Neural progenitor cell (in vitro differentiated cells): ENCODE measurements at regions not wholly inside any gene's neighbourhood (a gene's known extent, or its start where the extent isn't known, plus 50 kb on each side); places are given as distances from the start of the nearest gene placed in this dataset.

Source experiments
- DNase-seq: peaks from one replicate; pipeline ENCODE4 v3.0.0-alpha.2; 2016; ENCODE audit warnings: low spot score
- H2AFZ ChIP-seq: fragments of 200-600 bp; sonication (generic); replicated peaks from 2 replicates; pipeline ENCODE4 v1.6.1; 2016; ENCODE audit warnings: antibody characterized with exemption
- H3F3A ChIP-seq: fragments of 200-600 bp; sonication (generic); 2 replicates; pipeline ENCODE4 v1.6.1; 2016; ENCODE audit warnings: antibody characterized with exemption, low read depth
- H3K27ac ChIP-seq: fragments of 200-600 bp; sonication (generic); 2 replicates; pipeline ENCODE4 v1.5.1; 2016; ENCODE audit warnings: mild to moderate bottlenecking
- H3K27me3 ChIP-seq: fragments of 200-600 bp; sonication (generic); 2 replicates; pipeline ENCODE4 v1.6.1; 2016; ENCODE audit warnings: mild to moderate bottlenecking, moderate library complexity
- H3K36me3 ChIP-seq: fragments of 200-600 bp; sonication (generic); 2 replicates; pipeline ENCODE4 v1.5.1; 2016
- H3K4me1 ChIP-seq: fragments of 200-600 bp; sonication (generic); 2 replicates; pipeline ENCODE4 v1.6.1; 2016; ENCODE audit warnings: mixed run types
- H3K4me2 ChIP-seq: fragments of 200-600 bp; sonication (generic); 2 replicates; pipeline ENCODE4 v1.6.1; 2016
- H3K4me3 ChIP-seq: fragments of 200-600 bp; sonication (generic); 2 replicates; pipeline ENCODE4 v1.5.1; 2016
- H3K79me2 ChIP-seq: fragments of 200-600 bp; sonication (generic); 2 replicates; pipeline ENCODE4 v1.6.1; 2016; ENCODE audit warnings: low read depth
- H3K9ac ChIP-seq: fragments of 200-600 bp; sonication (generic); 2 replicates; pipeline ENCODE4 v1.6.1; 2016
- H3K9me3 ChIP-seq: fragments of 200-600 bp; sonication (generic); 2 replicates; pipeline ENCODE4 v1.5.1; 2016; ENCODE audit warnings: low read depth
- H4K20me1 ChIP-seq: fragments of 200-600 bp; sonication (generic); 2 replicates; pipeline ENCODE4 v1.6.1; 2016; ENCODE audit warnings: low read depth
- H3K27ac Mint-ChIP-seq: 3 replicates; pipeline ENCODE4 v1.8.0; 2021; ENCODE audit warnings: mixed read lengths
- H3K27me3 Mint-ChIP-seq: 2 replicates; pipeline ENCODE4 v1.8.0; 2022; ENCODE audit warnings: low read depth, mild to moderate bottlenecking, inconsistent platforms, moderate library complexity, mixed read lengths; ENCODE audit not compliant: insufficient read depth
- H3K36me3 Mint-ChIP-seq: 3 replicates; pipeline ENCODE4 v1.8.0; 2021; ENCODE audit warnings: mixed read lengths
- H3K4me1 Mint-ChIP-seq: 3 replicates; pipeline ENCODE4 v1.8.0; 2021; ENCODE audit warnings: mixed read lengths
- H3K4me3 Mint-ChIP-seq: 3 replicates; pipeline ENCODE4 v1.8.0; 2021; ENCODE audit warnings: mild to moderate bottlenecking, moderate library complexity, mixed read lengths
- H3K9me3 Mint-ChIP-seq: 3 replicates; pipeline ENCODE4 v1.8.0; 2020; ENCODE audit warnings: mixed read lengths
- EZH2 ChIP-seq: fragments of 200-600 bp; sonication (generic); IDR thresholded peaks from 2 replicates; pipeline ENCODE4 v1.6.1; 2017; ENCODE audit warnings: antibody characterized with exemption, mild to moderate bottlenecking, moderate library complexity
- EZH2phosphoT487 ChIP-seq: fragments of 200-600 bp; sonication (generic); IDR thresholded peaks from 2 replicates; pipeline ENCODE4 v1.6.1; 2017; ENCODE audit warnings: antibody characterized with exemption
- TF ChIP-seq, protein P1 (sequence below): fragments of 200-600 bp; sonication (generic); IDR thresholded peaks from 2 replicates; pipeline ENCODE4 v1.5.1; 2017; ENCODE audit warnings: antibody characterized with exemption, mild to moderate bottlenecking

- H3K4me1 ChIP-seq = no peaks in the 10 kb centered on the region
- H3K36me3 ChIP-seq = no peaks in the 10 kb centered on the region
- no peaks in the 10 kb centered on the region for H3K27me3 ChIP-seq
- no peaks in the 10 kb centered on the region for H3K79me2 ChIP-seq
- no peak for TF ChIP-seq EZH2phosphoT487
- Mint-ChIP-seq H3K9me3 (no peaks in the 10 kb centered on the region), H3K4me3 (no peak overlapping the region), H3K27ac (no peak overlapping the region), H3K36me3 (no peaks in the 10 kb centered on the region), H3K27me3 (no peaks in the 10 kb centered on the region), H3K4me1 (no peaks in the 10 kb centered on the region)
- no peaks in the 10 kb centered on the region for H4K20me1 ChIP-seq
- no peak overlapping the region for H3K4me3 ChIP-seq
- no peak for DNase-seq
- H3F3A ChIP-seq = no peaks in the 10 kb centered on the region
- H3K9me3 ChIP-seq = peaks cover 3% of the 10 kb centered on the region
- no peak overlapping the region for H3K4me2 ChIP-seq
- no peak overlapping the region for H3K9ac ChIP-seq
- H3K27ac ChIP-seq = no peak overlapping the region
- no peak overlapping the region for H2AFZ ChIP-seq
Observed at GRCh38 chr7:119957335-119957734, 315.6 kb upstream of the KCND2 start.

- no peaks in the 10 kb centered on the region for H3K79me2 ChIP-seq
Observed at GRCh38 chr7:119959811-119960210, 313.2 kb upstream of the KCND2 start.

DNA sequence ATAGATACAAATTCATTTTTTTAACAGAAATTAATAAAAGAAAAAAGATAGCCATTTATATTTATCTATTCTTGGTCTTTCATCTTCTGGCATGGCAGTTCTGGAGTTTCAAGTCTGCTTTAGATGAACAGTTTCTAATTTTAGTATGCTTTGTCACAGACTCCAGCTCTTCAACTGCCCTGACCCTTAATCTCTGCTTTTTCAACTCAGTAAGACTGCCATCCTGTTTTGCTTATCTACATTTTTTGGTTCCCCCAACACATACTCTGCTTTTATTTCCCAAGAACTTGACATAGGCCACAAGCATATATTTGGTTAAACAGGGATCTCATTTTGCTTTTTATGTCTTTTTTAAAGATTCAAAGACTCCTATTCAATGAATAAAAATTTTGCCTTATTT is 309.3 kb upstream of the KCND2 start:
- H4K20me1 ChIP-seq = no peaks in the 10 kb centered on the region
- peaks cover 6% of the 10 kb centered on the region for H3K4me1 ChIP-seq
- Mint-ChIP-seq H3K9me3 (no peaks in the 10 kb centered on the region), H3K4me1 (no peaks in the 10 kb centered on the region), H3K27me3 (no peaks in the 10 kb centered on the region), H3K36me3 (no peaks in the 10 kb centered on the region), H3K27ac (no peak overlapping the region), H3K4me3 (no peak overlapping the region)
- no peak overlapping the region for H3K4me2 ChIP-seq
- no peaks in the 10 kb centered on the region for H3F3A ChIP-seq
- H3K27ac ChIP-seq = no peak overlapping the region
- H3K79me2 ChIP-seq = no peaks in the 10 kb centered on the region
- no peak overlapping the region for H3K4me3 ChIP-seq
- TF ChIP-seq EZH2 (no peak), EZH2phosphoT487 (no peak)
- H3K9ac ChIP-seq = no peak overlapping the region
- DNase-seq = no peak
- no peaks in the 10 kb centered on the region for H3K36me3 ChIP-seq
- H2AFZ ChIP-seq = no peak overlapping the region
- H3K27me3 ChIP-seq = no peaks in the 10 kb centered on the region
- H3K9me3 ChIP-seq = no peaks in the 10 kb centered on the region

More at GRCh38 chr7:119959811-119960210, 313.2 kb upstream of the KCND2 start:
- Histone ChIP-seq H3K9me3 (peaks cover 3% of the 10 kb centered on the region), H3K36me3 (no peaks in the 10 kb centered on the region), H3K4me3 (no peak overlapping the region), H3F3A (no peaks in the 10 kb centered on the region), H3K4me2 (no peak overlapping the region), H3K27ac (no peak overlapping the region), H3K4me1 (no peaks in the 10 kb centered on the region), H3K9ac (no peak overlapping the region), H3K27me3 (no peaks in the 10 kb centered on the region), H2AFZ (no peak overlapping the region), H4K20me1 (no peaks in the 10 kb centered on the region)
- H3K4me3 Mint-ChIP-seq = no peak overlapping the region
- H3K27ac Mint-ChIP-seq = no peak overlapping the region
- no peaks in the 10 kb centered on the region for H3K36me3 Mint-ChIP-seq
- DNase-seq = no peak
- no peaks in the 10 kb centered on the region for H3K27me3 Mint-ChIP-seq
- no peaks in the 10 kb centered on the region for H3K9me3 Mint-ChIP-seq
- H3K4me1 Mint-ChIP-seq = no peaks in the 10 kb centered on the region
- TF ChIP-seq EZH2phosphoT487 (no peak), EZH2 (no peak)
- TF ChIP-seq, protein P1, sequence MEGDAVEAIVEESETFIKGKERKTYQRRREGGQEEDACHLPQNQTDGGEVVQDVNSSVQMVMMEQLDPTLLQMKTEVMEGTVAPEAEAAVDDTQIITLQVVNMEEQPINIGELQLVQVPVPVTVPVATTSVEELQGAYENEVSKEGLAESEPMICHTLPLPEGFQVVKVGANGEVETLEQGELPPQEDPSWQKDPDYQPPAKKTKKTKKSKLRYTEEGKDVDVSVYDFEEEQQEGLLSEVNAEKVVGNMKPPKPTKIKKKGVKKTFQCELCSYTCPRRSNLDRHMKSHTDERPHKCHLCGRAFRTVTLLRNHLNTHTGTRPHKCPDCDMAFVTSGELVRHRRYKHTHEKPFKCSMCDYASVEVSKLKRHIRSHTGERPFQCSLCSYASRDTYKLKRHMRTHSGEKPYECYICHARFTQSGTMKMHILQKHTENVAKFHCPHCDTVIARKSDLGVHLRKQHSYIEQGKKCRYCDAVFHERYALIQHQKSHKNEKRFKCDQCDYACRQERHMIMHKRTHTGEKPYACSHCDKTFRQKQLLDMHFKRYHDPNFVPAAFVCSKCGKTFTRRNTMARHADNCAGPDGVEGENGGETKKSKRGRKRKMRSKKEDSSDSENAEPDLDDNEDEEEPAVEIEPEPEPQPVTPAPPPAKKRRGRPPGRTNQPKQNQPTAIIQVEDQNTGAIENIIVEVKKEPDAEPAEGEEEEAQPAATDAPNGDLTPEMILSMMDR = no peak

DNA sequence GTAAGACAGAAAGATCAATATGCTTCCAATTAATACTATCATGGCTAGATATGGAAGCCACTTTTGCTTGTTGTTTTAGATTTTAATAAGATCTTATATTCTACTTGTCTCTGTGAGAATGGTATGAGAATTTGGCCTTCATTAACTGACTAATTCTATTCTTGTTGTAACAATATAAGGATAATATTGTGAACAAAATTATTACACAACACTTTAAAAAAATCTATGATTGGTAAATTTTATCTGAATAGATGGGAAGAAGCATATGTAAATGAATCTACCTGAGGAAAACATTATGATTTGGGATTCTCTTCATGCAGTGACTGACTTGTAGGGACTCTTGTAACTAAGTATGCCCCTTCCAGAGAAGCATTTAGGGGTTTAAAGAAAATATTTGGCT is 308.9 kb upstream of the KCND2 start:
- no peak overlapping the region for H3K4me2 ChIP-seq

More for the DNA sequence above, 308.9 kb upstream of the KCND2 start:
- no peaks in the 10 kb centered on the region for H3K79me2 ChIP-seq
- no peak overlapping the region for H3K27ac ChIP-seq
- no peak for DNase-seq
- Mint-ChIP-seq H3K27me3 (no peaks in the 10 kb centered on the region), H3K4me1 (no peaks in the 10 kb centered on the region), H3K27ac (no peak overlapping the region), H3K36me3 (no peaks in the 10 kb centered on the region), H3K4me3 (no peak overlapping the region), H3K9me3 (no peaks in the 10 kb centered on the region)
- no peaks in the 10 kb centered on the region for H3K27me3 ChIP-seq
- peaks cover 6% of the 10 kb centered on the region for H3K4me1 ChIP-seq
- H3F3A ChIP-seq = no peaks in the 10 kb centered on the region
- H3K9ac ChIP-seq = no peak overlapping the region
- H4K20me1 ChIP-seq = no peaks in the 10 kb centered on the region
- no peaks in the 10 kb centered on the region for H3K36me3 ChIP-seq
- no peaks in the 10 kb centered on the region for H3K9me3 ChIP-seq
- no peak overlapping the region for H3K4me3 ChIP-seq
- TF ChIP-seq EZH2 (no peak), EZH2phosphoT487 (no peak)
- TF ChIP-seq, protein P1 = no peak
- no peak overlapping the region for H2AFZ ChIP-seq
